ENCODE measurements at regions not wholly inside any gene's neighbourhood (a gene's known extent, or its start where the extent isn't known, plus 50 kb on each side); places are given as distances from the start of the nearest gene placed in this dataset.

DNA sequence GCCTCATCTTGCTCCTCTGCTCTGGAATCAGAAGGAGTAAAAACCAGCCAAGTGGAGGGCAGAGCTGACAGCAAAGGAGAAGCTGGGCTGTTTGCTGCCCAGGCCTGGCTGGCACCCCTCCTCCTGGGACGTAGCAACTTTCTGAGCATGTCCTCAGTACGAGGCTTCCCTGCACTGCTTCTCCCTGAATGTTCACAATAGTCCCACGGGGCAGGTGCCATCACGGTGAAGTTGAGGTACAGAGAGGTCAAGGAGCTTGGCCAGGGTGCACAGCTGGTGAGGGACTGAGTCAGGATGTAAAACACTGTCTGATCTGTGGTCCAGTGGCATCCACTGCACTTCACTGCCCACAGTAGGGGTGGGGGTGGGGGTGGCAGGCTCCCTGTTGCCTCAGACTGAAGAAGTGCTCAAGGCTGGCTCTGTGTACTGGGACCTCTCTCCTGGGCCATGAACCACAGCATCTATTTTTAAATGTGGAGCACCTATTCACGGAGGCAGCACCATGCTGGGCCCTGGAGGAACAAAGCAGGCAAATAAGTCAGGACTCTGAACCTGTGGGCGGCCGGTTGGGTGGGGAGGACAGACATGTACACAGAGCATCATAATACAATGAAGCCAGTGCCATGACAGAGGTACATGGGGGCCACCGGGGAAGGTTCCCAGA is 369.5 kb downstream of the SEC14L1 start (continued):
- TF ChIP-seq ZNF225 (CRISPR knock-in tag; IDR thresholded peaks at IDR 0.05) (no peak), TAF15 (IDR thresholded peaks at IDR 0.05; ENCODE audit: low read depth, low read length, poor library complexity, severe bottlenecking) (no peak), BORCS8-MEF2B (CRISPR knock-in tag; IDR thresholded peaks at IDR 0.05) (no peak), LCORL (IDR thresholded peaks at IDR 0.05) (no peak), LCORL (CRISPR knock-in tag; IDR thresholded peaks at IDR 0.05) (peak; percentile 37; the same call in 1 of the 2 replicates), MBD4 (IDR thresholded peaks at IDR 0.05; ENCODE audit: borderline replicate concordance, low read length) (no peak), SSRP1 (CRISPR knock-in tag; IDR thresholded peaks at IDR 0.05) (no peak), ZNF326 (CRISPR knock-in tag; IDR thresholded peaks at IDR 0.05; ENCODE audit: borderline replicate concordance) (no peak), NR2F1 (CRISPR knock-in tag; IDR thresholded peaks at IDR 0.05) (no peak), SOX6 (IDR thresholded peaks at IDR 0.05) (no peak), SOX6 (CRISPR knock-in tag; IDR thresholded peaks at IDR 0.05) (0 out of 2 replicates have a peak, but pooled peaks have one; percentile 41), ZNF263 (CRISPR knock-in tag; IDR thresholded peaks at IDR 0.05) (peak; percentile 96), SIN3A (IDR thresholded peaks at IDR 0.05; ENCODE audit: borderline replicate concordance, low read depth, low read length) (no peak), SMAD9 (CRISPR knock-in tag; IDR thresholded peaks at IDR 0.05) (no peak), ZNF788 (CRISPR knock-in tag; IDR thresholded peaks at IDR 0.05; ENCODE audit: borderline replicate concordance) (peak; percentile 26; the same call in 1 of the 2 replicates), POLR2AphosphoS5 (IDR thresholded peaks at IDR 0.05; ENCODE audit: low read depth, low read length) (no peak), ZNF30 (CRISPR knock-in tag; IDR thresholded peaks at IDR 0.05) (no peak), SP140L (CRISPR knock-in tag; IDR thresholded peaks at IDR 0.05; ENCODE audit: borderline replicate concordance) (no peak), ZNF570 (CRISPR knock-in tag; IDR thresholded peaks at IDR 0.05; ENCODE audit: borderline replicate concordance) (no peak), SP2 (CRISPR knock-in tag; IDR thresholded peaks at IDR 0.05) (no peak)
- TF ChIP-seq, protein P1, sequence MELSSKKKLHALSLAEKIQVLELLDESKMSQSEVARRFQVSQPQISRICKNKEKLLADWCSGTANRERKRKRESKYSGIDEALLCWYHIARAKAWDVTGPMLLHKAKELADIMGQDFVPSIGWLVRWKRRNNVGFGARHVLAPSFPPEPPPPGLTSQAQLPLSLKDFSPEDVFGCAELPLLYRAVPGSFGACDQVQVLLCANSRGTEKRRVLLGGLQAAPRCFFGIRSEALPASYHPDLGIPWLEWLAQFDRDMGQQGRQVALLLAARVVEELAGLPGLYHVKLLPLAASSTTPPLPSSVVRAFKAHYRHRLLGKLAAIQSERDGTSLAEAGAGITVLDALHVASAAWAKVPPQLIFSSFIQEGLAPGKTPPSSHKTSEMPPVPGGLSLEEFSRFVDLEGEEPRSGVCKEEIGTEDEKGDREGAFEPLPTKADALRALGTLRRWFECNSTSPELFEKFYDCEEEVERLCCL (CRISPR knock-in tag; IDR thresholded peaks at IDR 0.05; ENCODE audit: borderline replicate concordance): no peak
- TF ChIP-seq, protein P2, sequence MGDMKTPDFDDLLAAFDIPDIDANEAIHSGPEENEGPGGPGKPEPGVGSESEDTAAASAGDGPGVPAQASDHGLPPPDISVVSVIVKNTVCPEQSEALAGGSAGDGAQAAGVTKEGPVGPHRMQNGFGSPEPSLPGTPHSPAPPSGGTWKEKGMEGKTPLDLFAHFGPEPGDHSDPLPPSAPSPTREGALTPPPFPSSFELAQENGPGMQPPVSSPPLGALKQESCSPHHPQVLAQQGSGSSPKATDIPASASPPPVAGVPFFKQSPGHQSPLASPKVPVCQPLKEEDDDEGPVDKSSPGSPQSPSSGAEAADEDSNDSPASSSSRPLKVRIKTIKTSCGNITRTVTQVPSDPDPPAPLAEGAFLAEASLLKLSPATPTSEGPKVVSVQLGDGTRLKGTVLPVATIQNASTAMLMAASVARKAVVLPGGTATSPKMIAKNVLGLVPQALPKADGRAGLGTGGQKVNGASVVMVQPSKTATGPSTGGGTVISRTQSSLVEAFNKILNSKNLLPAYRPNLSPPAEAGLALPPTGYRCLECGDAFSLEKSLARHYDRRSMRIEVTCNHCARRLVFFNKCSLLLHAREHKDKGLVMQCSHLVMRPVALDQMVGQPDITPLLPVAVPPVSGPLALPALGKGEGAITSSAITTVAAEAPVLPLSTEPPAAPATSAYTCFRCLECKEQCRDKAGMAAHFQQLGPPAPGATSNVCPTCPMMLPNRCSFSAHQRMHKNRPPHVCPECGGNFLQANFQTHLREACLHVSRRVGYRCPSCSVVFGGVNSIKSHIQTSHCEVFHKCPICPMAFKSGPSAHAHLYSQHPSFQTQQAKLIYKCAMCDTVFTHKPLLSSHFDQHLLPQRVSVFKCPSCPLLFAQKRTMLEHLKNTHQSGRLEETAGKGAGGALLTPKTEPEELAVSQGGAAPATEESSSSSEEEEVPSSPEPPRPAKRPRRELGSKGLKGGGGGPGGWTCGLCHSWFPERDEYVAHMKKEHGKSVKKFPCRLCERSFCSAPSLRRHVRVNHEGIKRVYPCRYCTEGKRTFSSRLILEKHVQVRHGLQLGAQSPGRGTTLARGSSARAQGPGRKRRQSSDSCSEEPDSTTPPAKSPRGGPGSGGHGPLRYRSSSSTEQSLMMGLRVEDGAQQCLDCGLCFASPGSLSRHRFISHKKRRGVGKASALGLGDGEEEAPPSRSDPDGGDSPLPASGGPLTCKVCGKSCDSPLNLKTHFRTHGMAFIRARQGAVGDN (CRISPR knock-in tag; IDR thresholded peaks at IDR 0.05): peak; percentile 58
- TF ChIP-seq, protein P3, sequence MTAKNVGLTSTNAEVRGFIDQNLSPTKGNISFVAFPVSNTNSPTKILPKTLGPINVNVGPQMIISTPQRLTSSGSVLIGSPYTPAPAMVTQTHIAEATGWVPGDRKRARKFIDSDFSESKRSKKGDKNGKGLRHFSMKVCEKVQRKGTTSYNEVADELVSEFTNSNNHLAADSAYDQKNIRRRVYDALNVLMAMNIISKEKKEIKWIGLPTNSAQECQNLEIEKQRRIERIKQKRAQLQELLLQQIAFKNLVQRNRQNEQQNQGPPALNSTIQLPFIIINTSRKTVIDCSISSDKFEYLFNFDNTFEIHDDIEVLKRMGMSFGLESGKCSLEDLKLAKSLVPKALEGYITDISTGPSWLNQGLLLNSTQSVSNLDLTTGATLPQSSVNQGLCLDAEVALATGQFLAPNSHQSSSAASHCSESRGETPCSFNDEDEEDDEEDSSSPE (CRISPR knock-in tag; IDR thresholded peaks at IDR 0.05): no peak
- TF ChIP-seq, protein P4, sequence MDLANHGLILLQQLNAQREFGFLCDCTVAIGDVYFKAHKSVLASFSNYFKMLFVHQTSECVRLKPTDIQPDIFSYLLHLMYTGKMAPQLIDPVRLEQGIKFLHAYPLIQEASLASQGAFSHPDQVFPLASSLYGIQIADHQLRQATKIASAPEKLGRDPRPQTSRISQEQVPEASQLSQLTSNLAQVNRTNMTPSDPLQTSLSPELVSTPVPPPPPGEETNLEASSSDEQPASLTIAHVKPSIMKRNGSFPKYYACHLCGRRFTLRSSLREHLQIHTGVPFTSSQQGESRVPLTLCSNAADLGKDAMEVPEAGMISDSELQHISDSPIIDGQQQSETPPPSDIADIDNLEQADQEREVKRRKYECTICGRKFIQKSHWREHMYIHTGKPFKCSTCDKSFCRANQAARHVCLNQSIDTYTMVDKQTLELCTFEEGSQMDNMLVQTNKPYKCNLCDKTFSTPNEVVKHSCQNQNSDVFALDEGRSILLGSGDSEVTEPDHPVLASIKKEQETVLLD (CRISPR knock-in tag; IDR thresholded peaks at IDR 0.05; ENCODE audit: low read depth): no peak

Measured in HepG2 (cell line).